ENCODE measurements at regions not wholly inside any gene's neighbourhood (a gene's known extent, or its start where the extent isn't known, plus 50 kb on each side); places are given as distances from the start of the nearest gene placed in this dataset.

DNA sequence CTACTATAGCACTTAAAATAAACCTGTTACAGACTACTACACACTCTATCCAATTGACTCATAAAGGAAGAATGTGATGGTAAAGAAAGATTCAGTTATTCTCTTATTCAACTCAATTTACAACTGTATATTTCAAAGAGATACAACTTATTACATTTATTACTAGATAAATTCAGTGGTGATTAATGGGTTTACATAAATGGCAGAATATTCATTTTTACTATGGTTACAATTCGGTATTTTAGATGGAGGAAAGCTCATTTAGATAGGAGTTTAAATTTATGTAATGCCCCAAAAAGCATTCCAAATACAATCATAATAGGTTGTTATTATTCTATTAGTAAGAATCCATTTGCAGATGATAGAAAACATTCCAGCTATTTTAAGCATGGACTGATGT is 439.1 kb upstream of the OPRM1 start:
- WGBS (ENCODE audit: extremely low coverage, insufficient coverage, low lambda C conversion rate) = no CpG with 5 or more reads among the region's 1 CpG
- Histone ChIP-seq H3K4me3 (ENCODE audit: low read length) (no peak overlapping the region), H2BK5ac (ENCODE audit: low read length) (no peak overlapping the region)

DNA sequence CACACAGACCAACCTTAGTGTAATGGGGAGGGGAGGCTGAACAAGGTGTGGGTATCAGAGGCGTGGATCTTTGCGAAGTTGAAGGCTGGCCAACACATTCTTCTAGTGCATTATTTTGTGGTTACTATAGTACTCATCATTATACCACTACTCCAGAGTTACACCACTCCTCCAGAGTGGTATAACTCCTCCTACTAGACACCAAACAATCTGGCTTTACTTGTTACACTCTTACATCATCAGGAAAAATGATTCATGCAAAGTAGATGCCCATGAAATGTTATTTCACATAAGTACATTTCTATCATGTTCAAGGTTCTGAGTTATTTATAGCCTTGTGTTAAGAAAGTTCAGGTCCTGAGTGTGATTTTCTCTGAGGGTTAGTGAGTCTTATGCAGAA is 443.1 kb upstream of the OPRM1 start:
- no peak overlapping the region for H3K4ac ChIP-seq (ENCODE audit: low read depth, low read length)
- no peak overlapping the region for H3K18ac ChIP-seq (ENCODE audit: low read length)
- no CpG with 5 or more reads among the region's 2 CpGs for WGBS (ENCODE audit: extremely low coverage, insufficient coverage, low lambda C conversion rate)
- H3K23ac ChIP-seq (ENCODE audit: low read length) = no peak overlapping the region
- H3K79me1 ChIP-seq (ENCODE audit: low read length) = no peaks in the 10 kb centered on the region
- no peak overlapping the region for H3K27ac ChIP-seq (ENCODE audit: low read depth, low read length)
- no peak overlapping the region for H2BK5ac ChIP-seq (ENCODE audit: low read length)
- DNase-seq = no peak
- H4K8ac ChIP-seq (ENCODE audit: low read depth, low read length) = no peak overlapping the region
- no peak overlapping the region for H4K5ac ChIP-seq (ENCODE audit: low read length)
- no peaks in the 10 kb centered on the region for H3K79me2 ChIP-seq (ENCODE audit: control insufficient read depth, insufficient read depth, low read length)
- H2BK120ac ChIP-seq (ENCODE audit: low read depth, low read length) = no peak overlapping the region
- no peak overlapping the region for H3K9ac ChIP-seq (ENCODE audit: low read length)
- no peaks in the 10 kb centered on the region for H3K4me1 ChIP-seq (ENCODE audit: control insufficient read depth, low read depth, low read length)
- H3K4me3 ChIP-seq (ENCODE audit: low read length) = no peak overlapping the region
- no peaks in the 10 kb centered on the region for H3K27me3 ChIP-seq (ENCODE audit: insufficient read depth, low read length, poor library complexity)
- no peak overlapping the region for H3K4me2 ChIP-seq (ENCODE audit: low read length)
- H2AK5ac ChIP-seq (ENCODE audit: low read length) = no peak overlapping the region
- no peaks in the 10 kb centered on the region for H3K36me3 ChIP-seq (ENCODE audit: control insufficient read depth, insufficient read depth, low read length)
- no peak overlapping the region for H2BK15ac ChIP-seq (replicated peaks; ENCODE audit: low read depth)
- no peak overlapping the region for H3K56ac ChIP-seq (ENCODE audit: low read length)

More for the DNA sequence above, 439.1 kb upstream of the OPRM1 start:
- Histone ChIP-seq H4K5ac (ENCODE audit: low read length) (no peak overlapping the region), H3K9ac (ENCODE audit: low read length) (no peak overlapping the region), H3K36me3 (ENCODE audit: control insufficient read depth, insufficient read depth, low read length) (no peaks in the 10 kb centered on the region), H3K4me2 (ENCODE audit: low read length) (no peak overlapping the region), H3K79me1 (ENCODE audit: low read length) (no peaks in the 10 kb centered on the region), H3K4me1 (ENCODE audit: control insufficient read depth, low read depth, low read length) (no peaks in the 10 kb centered on the region), H3K79me2 (ENCODE audit: control insufficient read depth, insufficient read depth, low read length) (no peaks in the 10 kb centered on the region), H3K23ac (ENCODE audit: low read length) (no peak overlapping the region), H2BK120ac (ENCODE audit: low read depth, low read length) (no peak overlapping the region), H3K18ac (ENCODE audit: low read length) (no peak overlapping the region), H3K27me3 (ENCODE audit: insufficient read depth, low read length, poor library complexity) (no peaks in the 10 kb centered on the region), H4K8ac (ENCODE audit: low read depth, low read length) (no peak overlapping the region), H3K4ac (ENCODE audit: low read depth, low read length) (no peak overlapping the region), H2BK15ac (replicated peaks; ENCODE audit: low read depth) (no peak overlapping the region), H3K27ac (ENCODE audit: low read depth, low read length) (no peak overlapping the region), H3K56ac (ENCODE audit: low read length) (no peak overlapping the region), H2AK5ac (ENCODE audit: low read length) (no peak overlapping the region)
- no peak for DNase-seq

DNA sequence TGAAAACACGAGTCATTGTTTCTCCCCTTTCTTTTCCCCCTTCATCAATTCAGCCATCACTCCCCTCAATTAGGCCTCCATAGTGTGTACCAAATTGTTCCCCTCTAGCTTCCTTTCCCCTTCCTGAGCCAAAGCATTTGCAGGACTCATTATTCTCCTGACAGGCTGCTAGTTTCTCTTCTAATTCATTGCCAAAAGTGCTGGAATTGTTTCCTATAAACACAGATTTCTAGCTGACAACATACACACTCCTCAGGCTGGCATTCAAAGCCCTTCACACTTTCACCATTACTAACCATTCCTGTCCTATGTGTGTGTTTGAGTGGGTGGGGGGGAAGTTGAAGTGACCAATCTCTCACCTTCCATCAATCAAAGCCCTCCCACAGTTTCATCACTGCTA is 444.2 kb upstream of the OPRM1 start:
- Histone ChIP-seq H3K79me2 (ENCODE audit: control insufficient read depth, insufficient read depth, low read length) (no peaks in the 10 kb centered on the region), H2AK5ac (ENCODE audit: low read length) (no peak overlapping the region), H3K9ac (ENCODE audit: low read length) (no peak overlapping the region), H3K36me3 (ENCODE audit: control insufficient read depth, insufficient read depth, low read length) (no peaks in the 10 kb centered on the region), H2BK120ac (ENCODE audit: low read depth, low read length) (no peak overlapping the region), H3K4me1 (ENCODE audit: control insufficient read depth, low read depth, low read length) (no peaks in the 10 kb centered on the region), H3K18ac (ENCODE audit: low read length) (no peak overlapping the region), H2BK5ac (ENCODE audit: low read length) (no peak overlapping the region), H3K79me1 (ENCODE audit: low read length) (no peaks in the 10 kb centered on the region), H3K4ac (ENCODE audit: low read depth, low read length) (no peak overlapping the region), H3K4me3 (ENCODE audit: low read length) (no peak overlapping the region), H4K5ac (ENCODE audit: low read length) (no peak overlapping the region), H3K56ac (ENCODE audit: low read length) (no peak overlapping the region), H3K27me3 (ENCODE audit: insufficient read depth, low read length, poor library complexity) (no peaks in the 10 kb centered on the region), H3K27ac (ENCODE audit: low read depth, low read length) (no peak overlapping the region), H3K23ac (ENCODE audit: low read length) (no peak overlapping the region), H2BK15ac (replicated peaks; ENCODE audit: low read depth) (no peak overlapping the region), H3K4me2 (ENCODE audit: low read length) (no peak overlapping the region), H4K8ac (ENCODE audit: low read depth, low read length) (no peak overlapping the region)
- WGBS (ENCODE audit: extremely low coverage, insufficient coverage, low lambda C conversion rate) = no CpG with 5 or more reads among the region's 1 CpG
- peak; percentile 5 for DNase-seq

DNA sequence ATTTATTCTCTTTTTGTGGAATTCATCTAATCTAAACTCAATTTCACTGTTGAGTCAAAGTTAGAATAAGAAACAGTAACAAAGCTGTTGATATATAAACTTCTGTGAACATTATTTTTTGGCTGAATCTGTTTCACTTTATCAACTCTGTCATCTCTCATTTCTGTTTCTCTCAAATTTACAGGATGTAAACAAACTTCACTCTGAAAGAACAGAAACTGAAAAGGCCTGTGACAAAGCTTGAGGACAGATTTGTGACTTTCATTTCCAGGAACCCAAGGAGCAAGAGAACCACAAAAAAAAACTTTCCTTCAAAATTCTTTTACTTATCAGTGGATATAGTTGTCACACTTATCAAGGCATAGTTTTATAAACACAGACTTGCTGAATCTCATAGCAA is 447.9 kb upstream of the OPRM1 start:
- Histone ChIP-seq H3K23ac (ENCODE audit: low read length) (no peak overlapping the region), H2BK120ac (ENCODE audit: low read depth, low read length) (no peak overlapping the region), H3K4me3 (ENCODE audit: low read length) (no peak overlapping the region), H3K79me1 (ENCODE audit: low read length) (no peaks in the 10 kb centered on the region), H3K27ac (ENCODE audit: low read depth, low read length) (no peak overlapping the region), H3K79me2 (ENCODE audit: control insufficient read depth, insufficient read depth, low read length) (no peaks in the 10 kb centered on the region), H3K27me3 (ENCODE audit: insufficient read depth, low read length, poor library complexity) (no peaks in the 10 kb centered on the region), H4K8ac (ENCODE audit: low read depth, low read length) (no peak overlapping the region), H4K5ac (ENCODE audit: low read length) (no peak overlapping the region), H3K4me2 (ENCODE audit: low read length) (no peak overlapping the region), H3K4me1 (ENCODE audit: control insufficient read depth, low read depth, low read length) (no peaks in the 10 kb centered on the region), H2BK15ac (replicated peaks; ENCODE audit: low read depth) (no peak overlapping the region), H3K4ac (ENCODE audit: low read depth, low read length) (no peak overlapping the region), H2BK5ac (ENCODE audit: low read length) (no peak overlapping the region), H2AK5ac (ENCODE audit: low read length) (no peak overlapping the region), H3K18ac (ENCODE audit: low read length) (no peak overlapping the region), H3K36me3 (ENCODE audit: control insufficient read depth, insufficient read depth, low read length) (no peaks in the 10 kb centered on the region), H3K56ac (ENCODE audit: low read length) (no peak overlapping the region), H3K9ac (ENCODE audit: low read length) (no peak overlapping the region)
- DNase-seq = no peak

DNA sequence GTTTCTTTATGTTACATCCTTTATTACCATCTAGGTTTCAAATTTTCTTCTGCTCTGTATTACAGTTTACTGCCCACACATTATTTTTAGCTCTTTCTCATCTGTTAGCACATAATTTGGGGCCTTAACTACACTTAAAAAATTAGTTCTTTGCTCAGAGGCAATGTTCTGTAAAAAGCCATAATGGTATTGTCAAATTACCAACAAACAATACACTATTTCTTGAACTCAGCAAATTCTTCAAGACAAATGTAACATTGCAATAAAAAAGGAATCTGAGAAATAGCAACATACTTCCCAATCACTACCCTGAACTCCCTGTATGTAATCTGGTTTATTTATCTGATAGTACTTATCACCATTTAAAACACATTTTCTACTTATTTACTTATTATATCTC is 448.6 kb upstream of the OPRM1 start:
- Histone ChIP-seq H3K36me3 (ENCODE audit: control insufficient read depth, insufficient read depth, low read length) (no peaks in the 10 kb centered on the region), H3K4me3 (ENCODE audit: low read length) (no peak overlapping the region), H3K4me1 (ENCODE audit: control insufficient read depth, low read depth, low read length) (no peaks in the 10 kb centered on the region), H2BK120ac (ENCODE audit: low read depth, low read length) (no peak overlapping the region), H3K56ac (ENCODE audit: low read length) (no peak overlapping the region), H4K8ac (ENCODE audit: low read depth, low read length) (no peak overlapping the region), H3K4me2 (ENCODE audit: low read length) (no peak overlapping the region), H3K23ac (ENCODE audit: low read length) (no peak overlapping the region), H2BK5ac (ENCODE audit: low read length) (no peak overlapping the region), H3K18ac (ENCODE audit: low read length) (no peak overlapping the region), H3K4ac (ENCODE audit: low read depth, low read length) (no peak overlapping the region), H3K79me2 (ENCODE audit: control insufficient read depth, insufficient read depth, low read length) (no peaks in the 10 kb centered on the region), H3K79me1 (ENCODE audit: low read length) (no peaks in the 10 kb centered on the region), H3K27me3 (ENCODE audit: insufficient read depth, low read length, poor library complexity) (no peaks in the 10 kb centered on the region), H2BK15ac (replicated peaks; ENCODE audit: low read depth) (no peak overlapping the region), H3K27ac (ENCODE audit: low read depth, low read length) (no peak overlapping the region), H3K9ac (ENCODE audit: low read length) (no peak overlapping the region), H2AK5ac (ENCODE audit: low read length) (no peak overlapping the region), H4K5ac (ENCODE audit: low read length) (no peak overlapping the region)
- DNase-seq = peak; percentile 17

DNA sequence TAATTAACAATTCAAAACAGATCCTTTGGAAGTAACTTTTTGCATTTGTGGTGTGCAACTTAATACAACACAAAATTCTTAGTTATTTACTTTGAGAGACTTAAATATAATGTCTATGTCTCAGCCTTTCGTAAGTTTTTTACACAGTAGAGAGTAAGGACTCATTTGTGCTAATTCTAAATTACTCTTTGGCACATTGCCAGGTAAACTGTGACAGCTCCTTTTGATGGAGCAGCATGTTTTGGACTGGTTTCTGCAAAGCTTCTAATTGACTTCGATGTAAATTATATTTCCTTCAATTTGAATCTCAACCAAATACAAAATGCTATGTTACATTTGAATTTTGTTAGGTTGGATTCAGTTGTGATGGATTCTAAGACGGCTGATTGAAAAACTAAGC is 450.7 kb upstream of the OPRM1 start:
- Histone ChIP-seq H2BK5ac (ENCODE audit: low read length) (no peak overlapping the region), H2BK120ac (ENCODE audit: low read depth, low read length) (no peak overlapping the region), H3K18ac (ENCODE audit: low read length) (no peak overlapping the region), H3K4me2 (ENCODE audit: low read length) (no peak overlapping the region), H3K4me3 (ENCODE audit: low read length) (no peak overlapping the region), H3K9ac (ENCODE audit: low read length) (no peak overlapping the region), H3K79me1 (ENCODE audit: low read length) (no peaks in the 10 kb centered on the region), H3K4me1 (ENCODE audit: control insufficient read depth, low read depth, low read length) (no peaks in the 10 kb centered on the region), H2AK5ac (ENCODE audit: low read length) (no peak overlapping the region), H3K27ac (ENCODE audit: low read depth, low read length) (no peak overlapping the region), H3K23ac (ENCODE audit: low read length) (no peak overlapping the region), H4K8ac (ENCODE audit: low read depth, low read length) (no peak overlapping the region), H3K36me3 (ENCODE audit: control insufficient read depth, insufficient read depth, low read length) (no peaks in the 10 kb centered on the region), H3K79me2 (ENCODE audit: control insufficient read depth, insufficient read depth, low read length) (no peaks in the 10 kb centered on the region), H4K5ac (ENCODE audit: low read length) (no peak overlapping the region), H3K56ac (ENCODE audit: low read length) (no peak overlapping the region), H2BK15ac (replicated peaks; ENCODE audit: low read depth) (no peak overlapping the region), H3K27me3 (ENCODE audit: insufficient read depth, low read length, poor library complexity) (no peaks in the 10 kb centered on the region), H3K4ac (ENCODE audit: low read depth, low read length) (no peak overlapping the region)
- no CpG with 5 or more reads among the region's 3 CpGs for WGBS (ENCODE audit: extremely low coverage, insufficient coverage, low lambda C conversion rate)
- no peak for DNase-seq

All from mesendoderm (in vitro differentiated cells).